ENCODE measurements at regions not wholly inside any gene's neighbourhood (a gene's known extent, or its start where the extent isn't known, plus 50 kb on each side); places are given as distances from the start of the nearest gene placed in this dataset.

DNA sequence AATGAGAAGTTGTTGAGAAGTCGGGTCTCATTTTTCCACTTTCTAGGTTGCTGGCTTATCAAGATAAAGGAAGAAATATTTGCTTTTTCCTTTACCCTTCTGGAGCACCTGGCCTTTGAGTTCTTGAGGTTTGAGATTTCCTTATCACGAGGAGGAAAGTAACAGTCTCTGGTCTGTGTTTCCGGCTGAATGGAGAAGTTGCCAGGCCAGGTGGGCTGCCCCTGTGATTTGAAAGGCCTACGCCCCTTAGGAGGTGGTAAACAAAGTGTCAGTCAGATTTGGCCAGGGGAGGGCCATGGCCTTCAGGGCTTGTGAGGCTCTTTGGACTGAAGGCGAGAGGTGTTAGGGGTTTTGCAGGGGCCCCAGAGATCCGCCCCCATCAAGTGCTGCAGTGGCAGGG is 156.7 kb upstream of the HAAO start:
- TF ChIP-seq, protein P1, sequence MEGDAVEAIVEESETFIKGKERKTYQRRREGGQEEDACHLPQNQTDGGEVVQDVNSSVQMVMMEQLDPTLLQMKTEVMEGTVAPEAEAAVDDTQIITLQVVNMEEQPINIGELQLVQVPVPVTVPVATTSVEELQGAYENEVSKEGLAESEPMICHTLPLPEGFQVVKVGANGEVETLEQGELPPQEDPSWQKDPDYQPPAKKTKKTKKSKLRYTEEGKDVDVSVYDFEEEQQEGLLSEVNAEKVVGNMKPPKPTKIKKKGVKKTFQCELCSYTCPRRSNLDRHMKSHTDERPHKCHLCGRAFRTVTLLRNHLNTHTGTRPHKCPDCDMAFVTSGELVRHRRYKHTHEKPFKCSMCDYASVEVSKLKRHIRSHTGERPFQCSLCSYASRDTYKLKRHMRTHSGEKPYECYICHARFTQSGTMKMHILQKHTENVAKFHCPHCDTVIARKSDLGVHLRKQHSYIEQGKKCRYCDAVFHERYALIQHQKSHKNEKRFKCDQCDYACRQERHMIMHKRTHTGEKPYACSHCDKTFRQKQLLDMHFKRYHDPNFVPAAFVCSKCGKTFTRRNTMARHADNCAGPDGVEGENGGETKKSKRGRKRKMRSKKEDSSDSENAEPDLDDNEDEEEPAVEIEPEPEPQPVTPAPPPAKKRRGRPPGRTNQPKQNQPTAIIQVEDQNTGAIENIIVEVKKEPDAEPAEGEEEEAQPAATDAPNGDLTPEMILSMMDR (IDR thresholded peaks at IDR 0.05): no peak

GRCh38 chr2:42947809-42948600 is 155.6 kb upstream of the HAAO start:
- H3K4me1 ChIP-seq: peaks cover 0 to 3% of the 10 kb centered on the region in 2 donors
- DNase-seq (ENCODE audit: low spot score in 2 of 2): no peak
- TF ChIP-seq, protein P1 (IDR thresholded peaks at IDR 0.05): no peak
- H3K27me3 ChIP-seq: no peaks in the 10 kb centered on the region
- intact Hi-C loops (cut with DNase I): loop anchor here (1.0 to 5.0 kb wide), 4 partner anchors 121 to 594 kb away; no protein-coding TSS in a partner anchor
- H3K9me3 ChIP-seq: no peaks in the 10 kb centered on the region
- H3K27ac ChIP-seq: no peak overlapping the region
- H3K4me3 ChIP-seq: no peak overlapping the region
- H3K36me3 ChIP-seq: no peaks in the 10 kb centered on the region

More for the DNA sequence above, 156.7 kb upstream of the HAAO start:
- Histone ChIP-seq H3K4me3 (no peak overlapping the region), H3K36me3 (no peaks in the 10 kb centered on the region), H3K27ac (no peak overlapping the region), H3K27me3 (no peaks in the 10 kb centered on the region), H3K9me3 (no peaks in the 10 kb centered on the region), H3K4me1 (peaks cover 0 to 5% of the 10 kb centered on the region in 2 donors)
- intact Hi-C loops (cut with DNase I): loop anchor here (5.0 kb wide), 2 partner anchors 122 to 593 kb away; no protein-coding TSS in a partner anchor
- DNase-seq (ENCODE audit: low spot score in 2 of 2): no peak

- Histone ChIP-seq H3K36me3 (no peaks in the 10 kb centered on the region), H3K4me1 (peaks cover 0 to 3% of the 10 kb centered on the region in 2 donors), H3K27ac (no peak overlapping the region), H3K27me3 (no peaks in the 10 kb centered on the region), H3K4me3 (no peak overlapping the region), H3K9me3 (no peaks in the 10 kb centered on the region)
- TF ChIP-seq, protein P1 (IDR thresholded peaks at IDR 0.05): no peak
- no peak for DNase-seq (ENCODE audit: low spot score in 2 of 2)
- intact Hi-C loops (cut with DNase I): loop anchor here (5.0 kb wide), 2 partner anchors 118 to 597 kb away; no protein-coding TSS in a partner anchor
Measured at GRCh38 chr2:42944779-42945415, 152.5 kb upstream of the HAAO start.

GRCh38 chr2:42942990-42943493 is 150.7 kb upstream of the HAAO start:
- H3K27me3 ChIP-seq: no peaks in the 10 kb centered on the region
- H3K4me3 ChIP-seq: no peak overlapping the region
- H3K9me3 ChIP-seq: no peaks in the 10 kb centered on the region
- no peak for DNase-seq (ENCODE audit: low spot score in 2 of 2)
- no peaks in the 10 kb centered on the region for H3K36me3 ChIP-seq
- H3K27ac ChIP-seq: no peak overlapping the region
- TF ChIP-seq, protein P1 (IDR thresholded peaks at IDR 0.05): no peak
- intact Hi-C loops (cut with DNase I): no loop called here
- peaks cover 6 to 8% of the 10 kb centered on the region in 2 donors for H3K4me1 ChIP-seq

DNA sequence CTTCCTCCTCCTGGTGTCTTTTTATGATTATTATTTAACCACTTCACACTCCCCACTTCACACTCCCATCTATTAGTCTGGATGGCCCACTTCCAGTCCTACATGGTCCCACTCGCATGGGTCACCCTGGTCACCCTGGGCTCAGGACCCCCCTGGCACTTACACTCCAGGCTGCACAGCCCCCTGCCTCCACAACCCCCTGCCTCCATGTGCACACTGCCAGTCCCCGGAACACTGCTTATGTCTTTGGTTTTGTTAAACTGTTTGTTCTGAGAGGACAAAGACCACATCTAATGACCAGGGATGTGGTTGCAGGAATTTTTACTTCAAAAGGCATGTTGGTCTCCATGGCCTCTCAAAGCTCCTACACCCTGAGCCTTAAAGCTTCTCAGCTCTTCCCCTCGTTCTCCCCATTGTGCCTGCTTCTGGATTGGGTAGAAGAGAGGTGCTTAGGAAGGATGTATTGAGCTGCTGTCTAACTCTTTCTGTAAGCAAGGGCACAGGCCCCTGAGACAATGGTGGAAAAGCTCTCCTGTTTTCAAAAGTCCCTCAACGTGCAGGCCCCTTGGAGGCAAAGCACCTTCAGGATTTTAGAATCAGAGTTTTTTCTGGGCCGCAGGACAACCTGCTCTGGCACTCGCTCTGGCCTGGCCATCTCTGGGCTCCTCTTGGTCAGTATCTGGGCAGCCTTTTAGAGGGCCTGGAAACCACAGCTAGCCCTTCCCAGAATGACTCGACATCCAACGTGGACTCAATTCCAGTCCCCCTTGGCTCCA is 150.0 kb upstream of the HAAO start:
- TF ChIP-seq, protein P1 (IDR thresholded peaks at IDR 0.05): no peak
- H3K9me3 ChIP-seq: no peaks in the 10 kb centered on the region
- peaks cover 6 to 8% of the 10 kb centered on the region in 2 donors for H3K4me1 ChIP-seq
- no peaks in the 10 kb centered on the region for H3K36me3 ChIP-seq
- intact Hi-C loops (cut with DNase I): no loop called here
- H3K4me3 ChIP-seq: no peak overlapping the region
- no peak for DNase-seq (ENCODE audit: low spot score in 2 of 2)
- H3K27me3 ChIP-seq: no peaks in the 10 kb centered on the region
- peak overlapping the region; percentile 0 to 2 for H3K27ac ChIP-seq

Measured in ascending aorta (tissue), 2 donors.